HFFc6 (cell line): ENCODE measurements at regions not wholly inside any gene's neighbourhood (a gene's known extent, or its start where the extent isn't known, plus 50 kb on each side); places are given as distances from the start of the nearest gene placed in this dataset.

Source experiments
- DNase-seq: peaks from one replicate; pipeline ENCODE4 v3.0.0-alpha.2; 2018
- H3K27ac Mint-ChIP-seq: 2 replicates; pipeline ENCODE4 v1.8.0; 2020; ENCODE audit warnings: mild to moderate bottlenecking, mixed read lengths
- H3K27me3 Mint-ChIP-seq: 2 replicates; pipeline ENCODE4 v1.8.0; 2021; ENCODE audit warnings: mild to moderate bottlenecking, moderate library complexity, mixed read lengths; ENCODE audit not compliant: insufficient read depth
- H3K36me3 Mint-ChIP-seq: 2 replicates; pipeline ENCODE4 v1.8.0; 2021; ENCODE audit warnings: low read depth, mixed read lengths
- H3K4me1 Mint-ChIP-seq: 2 replicates; pipeline ENCODE4 v1.8.0; 2020; ENCODE audit warnings: low read depth, mixed read lengths
- H3K4me3 Mint-ChIP-seq: 2 replicates; pipeline ENCODE4 v1.8.0; 2020; ENCODE audit warnings: mild to moderate bottlenecking, moderate library complexity, mixed read lengths
- H3K9me3 Mint-ChIP-seq: 2 replicates; pipeline ENCODE4 v1.8.0; 2020; ENCODE audit warnings: mild to moderate bottlenecking, mixed read lengths
- TF ChIP-seq, protein P1 (sequence below): fragments of 200-600 bp; sonication (generic); IDR thresholded peaks from 2 replicates; pipeline ENCODE4 v1.5.0; 2021; ENCODE audit warnings: antibody characterized with exemption, mild to moderate bottlenecking

DNA sequence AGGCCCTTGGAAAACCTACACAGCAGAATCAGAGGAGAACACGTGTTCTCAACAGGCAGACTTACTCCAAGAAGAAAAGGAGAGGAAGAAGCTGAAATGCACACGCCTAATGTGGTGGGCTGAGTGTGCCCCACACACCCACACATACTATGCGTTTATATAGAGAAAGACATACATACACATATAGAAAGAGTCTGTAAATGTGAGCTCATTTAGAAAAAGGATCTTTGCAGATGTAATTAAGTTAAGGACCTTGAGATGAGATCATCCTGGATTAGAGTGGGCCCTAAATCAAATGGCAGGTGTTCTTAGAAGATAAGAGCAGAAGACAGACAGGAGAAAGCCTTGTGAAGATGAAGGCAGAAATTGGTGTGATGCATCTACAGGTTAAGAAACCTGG is 87.2 kb upstream of the KLF3 start:
- Mint-ChIP-seq H3K27ac (no peak overlapping the region), H3K27me3 (peaks cover 10% of the 10 kb centered on the region), H3K36me3 (no peaks in the 10 kb centered on the region), H3K4me3 (no peak overlapping the region), H3K9me3 (no peaks in the 10 kb centered on the region), H3K4me1 (no peaks in the 10 kb centered on the region)
- TF ChIP-seq, protein P1, sequence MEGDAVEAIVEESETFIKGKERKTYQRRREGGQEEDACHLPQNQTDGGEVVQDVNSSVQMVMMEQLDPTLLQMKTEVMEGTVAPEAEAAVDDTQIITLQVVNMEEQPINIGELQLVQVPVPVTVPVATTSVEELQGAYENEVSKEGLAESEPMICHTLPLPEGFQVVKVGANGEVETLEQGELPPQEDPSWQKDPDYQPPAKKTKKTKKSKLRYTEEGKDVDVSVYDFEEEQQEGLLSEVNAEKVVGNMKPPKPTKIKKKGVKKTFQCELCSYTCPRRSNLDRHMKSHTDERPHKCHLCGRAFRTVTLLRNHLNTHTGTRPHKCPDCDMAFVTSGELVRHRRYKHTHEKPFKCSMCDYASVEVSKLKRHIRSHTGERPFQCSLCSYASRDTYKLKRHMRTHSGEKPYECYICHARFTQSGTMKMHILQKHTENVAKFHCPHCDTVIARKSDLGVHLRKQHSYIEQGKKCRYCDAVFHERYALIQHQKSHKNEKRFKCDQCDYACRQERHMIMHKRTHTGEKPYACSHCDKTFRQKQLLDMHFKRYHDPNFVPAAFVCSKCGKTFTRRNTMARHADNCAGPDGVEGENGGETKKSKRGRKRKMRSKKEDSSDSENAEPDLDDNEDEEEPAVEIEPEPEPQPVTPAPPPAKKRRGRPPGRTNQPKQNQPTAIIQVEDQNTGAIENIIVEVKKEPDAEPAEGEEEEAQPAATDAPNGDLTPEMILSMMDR = no peak
- no peak for DNase-seq

DNA sequence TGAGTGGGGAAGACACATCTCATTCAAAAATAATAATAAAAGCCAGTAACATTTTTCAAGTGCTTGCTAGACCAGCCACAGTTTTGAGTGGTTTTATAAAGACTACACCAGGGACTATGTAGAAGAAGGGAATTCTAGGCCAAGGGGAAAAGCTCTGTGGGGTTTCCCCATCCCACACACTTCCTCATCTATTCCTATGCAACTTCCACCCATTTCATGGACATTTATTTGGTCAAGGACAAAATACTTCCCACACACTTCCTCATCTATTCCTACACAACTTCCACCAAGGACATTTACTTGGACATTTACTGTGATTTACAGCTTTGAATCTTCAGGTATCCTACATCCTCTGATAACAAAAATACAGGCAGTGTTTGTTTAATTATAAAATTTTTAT is 86.5 kb upstream of the KLF3 start:
- no peak overlapping the region for H3K4me3 Mint-ChIP-seq
- peaks cover 10% of the 10 kb centered on the region for H3K27me3 Mint-ChIP-seq
- TF ChIP-seq, protein P1 = no peak
- no peaks in the 10 kb centered on the region for H3K36me3 Mint-ChIP-seq
- H3K27ac Mint-ChIP-seq = no peak overlapping the region
- H3K4me1 Mint-ChIP-seq = no peaks in the 10 kb centered on the region
- H3K9me3 Mint-ChIP-seq = no peaks in the 10 kb centered on the region
- DNase-seq = no peak

DNA sequence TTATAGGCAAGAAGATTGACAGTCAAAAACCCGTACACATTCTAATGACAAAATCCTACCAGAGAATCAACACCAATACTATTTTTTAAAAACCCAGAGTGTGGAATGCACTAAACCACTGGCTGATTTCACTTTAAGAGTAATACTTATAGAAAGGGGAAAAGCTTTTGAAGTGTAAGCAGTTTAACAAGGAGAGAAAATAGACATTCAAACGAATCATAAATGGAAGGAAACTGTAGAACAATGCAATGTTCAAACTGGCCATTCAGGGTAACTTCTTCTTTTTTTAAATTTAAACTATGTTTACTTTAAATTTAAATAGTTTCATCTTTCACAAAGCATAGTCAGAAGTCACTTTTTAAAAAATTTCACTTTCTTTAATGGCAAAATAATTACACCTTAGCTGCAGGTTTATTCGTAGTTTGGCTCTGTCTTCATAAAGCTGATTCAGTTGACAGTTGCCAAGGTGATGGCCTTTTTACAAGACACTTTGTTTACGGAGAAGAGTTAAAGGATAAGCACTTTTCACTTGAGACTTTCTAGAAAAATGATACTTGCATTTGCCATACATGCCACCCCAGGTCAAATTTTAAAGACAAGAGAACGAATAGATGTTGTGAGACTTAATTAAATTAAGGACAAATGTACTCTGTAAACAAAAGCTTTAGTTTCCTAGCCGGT is 82.4 kb upstream of the KLF3 start:
- Mint-ChIP-seq H3K36me3 (no peaks in the 10 kb centered on the region), H3K4me3 (no peak overlapping the region), H3K9me3 (no peaks in the 10 kb centered on the region), H3K27ac (no peak overlapping the region), H3K27me3 (peaks cover 15% of the 10 kb centered on the region), H3K4me1 (no peaks in the 10 kb centered on the region)
- TF ChIP-seq, protein P1 = no peak
- DNase-seq = no peak

DNA sequence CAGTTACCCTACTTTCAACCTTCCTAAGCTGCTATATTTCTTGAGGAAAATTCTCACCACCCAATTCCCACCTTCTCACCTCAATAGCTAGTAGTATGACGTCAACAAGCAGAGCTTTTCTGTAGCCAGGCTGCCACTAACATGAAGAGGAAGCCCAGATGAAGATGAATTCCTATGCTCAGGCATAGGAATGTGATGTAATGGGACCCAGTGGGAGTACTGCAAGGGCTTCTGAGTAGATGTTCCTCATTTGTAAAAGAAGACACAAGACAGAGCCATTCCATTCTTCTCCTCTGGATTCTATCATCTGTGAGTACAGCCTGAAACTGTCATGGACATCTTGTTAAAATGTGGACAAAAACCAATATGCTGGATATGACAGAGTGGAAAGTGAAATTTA is 81.6 kb upstream of the KLF3 start:
- no peak overlapping the region for H3K4me3 Mint-ChIP-seq
- no peaks in the 10 kb centered on the region for H3K36me3 Mint-ChIP-seq
- TF ChIP-seq, protein P1 = no peak
- H3K9me3 Mint-ChIP-seq = no peaks in the 10 kb centered on the region
- H3K27ac Mint-ChIP-seq = no peak overlapping the region
- no peaks in the 10 kb centered on the region for H3K4me1 Mint-ChIP-seq
- H3K27me3 Mint-ChIP-seq = peaks cover 14% of the 10 kb centered on the region
- no peak for DNase-seq

DNA sequence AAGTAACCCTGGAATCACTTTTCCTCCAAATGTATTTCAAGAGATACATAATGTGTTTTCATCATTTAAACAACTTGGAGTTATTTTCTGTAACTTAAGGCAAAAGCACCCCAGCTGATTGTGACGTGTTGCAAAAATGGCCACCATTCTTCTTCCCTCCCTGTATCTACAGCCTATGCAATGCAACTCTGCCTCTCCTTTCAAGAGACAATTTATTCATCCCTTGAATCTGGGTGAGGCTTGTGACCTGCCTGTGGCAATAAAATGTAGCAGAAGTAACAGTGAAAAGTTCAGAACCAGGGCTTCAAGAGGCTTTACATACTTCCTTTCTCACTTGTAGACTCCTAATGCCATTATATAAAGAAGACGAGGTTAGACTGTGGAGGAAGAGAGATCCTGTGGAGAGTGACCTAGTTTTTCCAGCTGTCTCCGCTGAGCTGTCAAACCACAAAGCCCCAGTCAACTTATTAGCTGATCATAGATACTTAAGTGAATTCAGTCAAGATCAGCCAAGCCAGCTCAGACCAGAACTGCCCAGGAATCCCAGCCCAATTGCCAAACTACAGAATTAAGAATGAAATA is 81.0 kb upstream of the KLF3 start:
- Mint-ChIP-seq H3K9me3 (no peaks in the 10 kb centered on the region), H3K4me1 (no peaks in the 10 kb centered on the region), H3K27me3 (peaks cover 15% of the 10 kb centered on the region), H3K27ac (no peak overlapping the region), H3K4me3 (no peak overlapping the region), H3K36me3 (no peaks in the 10 kb centered on the region)
- no peak for DNase-seq
- TF ChIP-seq, protein P1 = no peak
